ENCODE measurements at regions not wholly inside any gene's neighbourhood (a gene's known extent, or its start where the extent isn't known, plus 50 kb on each side); places are given as distances from the start of the nearest gene placed in this dataset.

GRCh38 chr6:44543664-44544063, 156.2 kb downstream of the CDC5L start:
- ChIA-PET POLR2A (interaction anchor here (0.5 kb wide), 1 partner anchor 22 kb away, joined by 4 read pairs; no protein-coding TSS in a partner anchor), CTCF (no interaction called here)

GRCh38 chr6:44545224-44545623, 157.7 kb downstream of the CDC5L start:
- no peaks in the 10 kb centered on the region for H3K4me1 ChIP-seq (ENCODE audit: insufficient read depth, low read length)
- H3K27ac ChIP-seq (ENCODE audit: low read depth, low read length): no peak overlapping the region
- no peak for DNase-seq
- ChIA-PET CTCF (no interaction called here), POLR2A (no interaction called here)
- Mint-ChIP-seq H3K4me3 (no peak overlapping the region), H3K4me1 (no peaks in the 10 kb centered on the region), H3K36me3 (no peaks in the 10 kb centered on the region), H3K27ac (no peak overlapping the region), H3K9me3 (no peaks in the 10 kb centered on the region), H3K27me3 (peaks cover 7 to 8% of the 10 kb centered on the region in 2 donors)
- no peak overlapping the region for H3K4me3 ChIP-seq (ENCODE audit: low read length)
- no peaks in the 10 kb centered on the region for H3K9me3 ChIP-seq (ENCODE audit: low read length)
- no peaks in the 10 kb centered on the region for H3K27me3 ChIP-seq (ENCODE audit: insufficient read depth, low read length, poor library complexity, severe bottlenecking)
- no peaks in the 10 kb centered on the region for H3K36me3 ChIP-seq (ENCODE audit: insufficient read depth, low read length)

More at GRCh38 chr6:44543664-44544063, 156.2 kb downstream of the CDC5L start:
- peaks cover 7 to 8% of the 10 kb centered on the region in 2 donors for H3K27me3 Mint-ChIP-seq
- DNase-seq: no peak
- Histone ChIP-seq H3K27ac (ENCODE audit: low read depth, low read length) (no peak overlapping the region), H3K9me3 (ENCODE audit: low read length) (no peaks in the 10 kb centered on the region), H3K4me1 (ENCODE audit: insufficient read depth, low read length) (no peaks in the 10 kb centered on the region), H3K27me3 (ENCODE audit: insufficient read depth, low read length, poor library complexity, severe bottlenecking) (no peaks in the 10 kb centered on the region), H3K36me3 (ENCODE audit: insufficient read depth, low read length) (no peaks in the 10 kb centered on the region), H3K4me3 (ENCODE audit: low read length) (no peak overlapping the region)
- H3K4me1 Mint-ChIP-seq: no peaks in the 10 kb centered on the region
- no peaks in the 10 kb centered on the region for H3K9me3 Mint-ChIP-seq
- no peak overlapping the region for H3K27ac Mint-ChIP-seq
- H3K4me3 Mint-ChIP-seq: no peak overlapping the region
- no peaks in the 10 kb centered on the region for H3K36me3 Mint-ChIP-seq

- Histone ChIP-seq H3K27me3 (ENCODE audit: insufficient read depth, low read length, poor library complexity, severe bottlenecking) (peaks cover 3% of the 10 kb centered on the region), H3K4me1 (ENCODE audit: insufficient read depth, low read length) (no peaks in the 10 kb centered on the region), H3K4me3 (ENCODE audit: low read length) (no peak overlapping the region), H3K27ac (ENCODE audit: low read depth, low read length) (no peak overlapping the region), H3K9me3 (ENCODE audit: low read length) (no peaks in the 10 kb centered on the region), H3K36me3 (ENCODE audit: insufficient read depth, low read length) (no peaks in the 10 kb centered on the region)
- Mint-ChIP-seq H3K27me3 (peaks cover 4 to 8% of the 10 kb centered on the region in 2 donors), H3K4me1 (no peaks in the 10 kb centered on the region), H3K9me3 (no peaks in the 10 kb centered on the region), H3K36me3 (no peaks in the 10 kb centered on the region), H3K27ac (no peak overlapping the region), H3K4me3 (no peak overlapping the region)
- DNase-seq: no peak
- ChIA-PET POLR2A (no interaction called here), CTCF (no interaction called here)
These were observed 160.8 kb downstream of the CDC5L start for GRCh38 chr6:44548319-44548718.

GRCh38 chr6:44549516-44549915, 162.0 kb downstream of the CDC5L start:
- H3K4me1 Mint-ChIP-seq: no peaks in the 10 kb centered on the region
- peaks cover 3% of the 10 kb centered on the region for H3K27me3 ChIP-seq (ENCODE audit: insufficient read depth, low read length, poor library complexity, severe bottlenecking)
- H3K36me3 ChIP-seq (ENCODE audit: insufficient read depth, low read length): no peaks in the 10 kb centered on the region
- H3K9me3 Mint-ChIP-seq: no peaks in the 10 kb centered on the region
- no peak overlapping the region for H3K4me3 ChIP-seq (ENCODE audit: low read length)
- H3K27me3 Mint-ChIP-seq: peaks cover 1 to 8% of the 10 kb centered on the region in 2 donors
- H3K4me3 Mint-ChIP-seq: no peak overlapping the region
- H3K27ac ChIP-seq (ENCODE audit: low read depth, low read length): no peak overlapping the region
- H3K4me1 ChIP-seq (ENCODE audit: insufficient read depth, low read length): no peaks in the 10 kb centered on the region
- no peak for DNase-seq
- H3K36me3 Mint-ChIP-seq: no peaks in the 10 kb centered on the region
- no peak overlapping the region for H3K27ac Mint-ChIP-seq
- ChIA-PET POLR2A (no interaction called here), CTCF (no interaction called here)
- no peaks in the 10 kb centered on the region for H3K9me3 ChIP-seq (ENCODE audit: low read length)

- Mint-ChIP-seq H3K4me3 (no peak overlapping the region), H3K27ac (no peak overlapping the region), H3K9me3 (no peaks in the 10 kb centered on the region), H3K36me3 (no peaks in the 10 kb centered on the region), H3K27me3 (peaks cover 5 to 28% of the 10 kb centered on the region in 2 donors), H3K4me1 (no peaks in the 10 kb centered on the region)
- no peak overlapping the region for H3K4me3 ChIP-seq (ENCODE audit: low read length)
- H3K27me3 ChIP-seq (ENCODE audit: insufficient read depth, low read length, poor library complexity, severe bottlenecking): peaks cover 3% of the 10 kb centered on the region
- no peak for DNase-seq
- H3K9me3 ChIP-seq (ENCODE audit: low read length): no peaks in the 10 kb centered on the region
- no peaks in the 10 kb centered on the region for H3K4me1 ChIP-seq (ENCODE audit: insufficient read depth, low read length)
- H3K36me3 ChIP-seq (ENCODE audit: insufficient read depth, low read length): no peaks in the 10 kb centered on the region
- ChIA-PET CTCF (no interaction called here), POLR2A (no interaction called here)
- no peak overlapping the region for H3K27ac ChIP-seq (ENCODE audit: low read depth, low read length)
These were observed 166.7 kb downstream of the CDC5L start for GRCh38 chr6:44554194-44554593.

- Histone ChIP-seq H3K4me1 (ENCODE audit: insufficient read depth, low read length) (no peaks in the 10 kb centered on the region), H3K9me3 (ENCODE audit: low read length) (no peaks in the 10 kb centered on the region), H3K36me3 (ENCODE audit: insufficient read depth, low read length) (no peaks in the 10 kb centered on the region), H3K27me3 (ENCODE audit: insufficient read depth, low read length, poor library complexity, severe bottlenecking) (peaks cover 3% of the 10 kb centered on the region), H3K27ac (ENCODE audit: low read depth, low read length) (no peak overlapping the region), H3K4me3 (ENCODE audit: low read length) (no peak overlapping the region)
- Mint-ChIP-seq H3K4me1 (no peaks in the 10 kb centered on the region), H3K27ac (no peak overlapping the region), H3K36me3 (no peaks in the 10 kb centered on the region), H3K27me3 (peaks cover 9 to 32% of the 10 kb centered on the region in 2 donors), H3K4me3 (no peak overlapping the region), H3K9me3 (no peaks in the 10 kb centered on the region)
- DNase-seq: no peak
- ChIA-PET CTCF (no interaction called here), POLR2A (no interaction called here)
These were observed 167.4 kb downstream of the CDC5L start for GRCh38 chr6:44554861-44555260.

GRCh38 chr6:44556046-44556445, 168.5 kb downstream of the CDC5L start:
- peaks cover 7% of the 10 kb centered on the region for H3K27me3 ChIP-seq (ENCODE audit: insufficient read depth, low read length, poor library complexity, severe bottlenecking)
- Mint-ChIP-seq H3K36me3 (no peaks in the 10 kb centered on the region), H3K4me3 (no peak overlapping the region), H3K9me3 (no peaks in the 10 kb centered on the region), H3K27me3 (peaks cover 14 to 43% of the 10 kb centered on the region in 2 donors), H3K27ac (no peak overlapping the region), H3K4me1 (peaks cover 0 to under 1% (median 0%) of the 10 kb centered on the region in 3 donors)
- POLR2A ChIA-PET: no interaction called here
- H3K4me3 ChIP-seq (ENCODE audit: low read length): no peak overlapping the region
- no peak overlapping the region for H3K27ac ChIP-seq (ENCODE audit: low read depth, low read length)
- H3K9me3 ChIP-seq (ENCODE audit: low read length): no peaks in the 10 kb centered on the region
- DNase-seq: no peak
- CTCF ChIA-PET: no interaction called here
- H3K4me1 ChIP-seq (ENCODE audit: insufficient read depth, low read length): no peaks in the 10 kb centered on the region
- H3K36me3 ChIP-seq (ENCODE audit: insufficient read depth, low read length): no peaks in the 10 kb centered on the region

GRCh38 chr6:44558024-44558831, 170.7 kb downstream of the CDC5L start:
- Mint-ChIP-seq H3K27me3 (peaks cover 26 to 58% of the 10 kb centered on the region in 2 donors), H3K27ac (no peak overlapping the region), H3K9me3 (no peaks in the 10 kb centered on the region), H3K4me1 (peaks cover 0 to 10% (median 6%) of the 10 kb centered on the region in 3 donors), H3K36me3 (no peaks in the 10 kb centered on the region), H3K4me3 (no peak overlapping the region)
- POLR2A ChIA-PET: no interaction called here
- CTCF ChIA-PET: no interaction called here
- H3K4me3 ChIP-seq (ENCODE audit: low read length): no peak overlapping the region
- no peaks in the 10 kb centered on the region for H3K4me1 ChIP-seq (ENCODE audit: insufficient read depth, low read length)
- no peak for DNase-seq
- H3K36me3 ChIP-seq (ENCODE audit: insufficient read depth, low read length): no peaks in the 10 kb centered on the region
- H3K9me3 ChIP-seq (ENCODE audit: low read length): no peaks in the 10 kb centered on the region
- peaks cover 7% of the 10 kb centered on the region for H3K27me3 ChIP-seq (ENCODE audit: insufficient read depth, low read length, poor library complexity, severe bottlenecking)
- H3K27ac ChIP-seq (ENCODE audit: low read depth, low read length): no peak overlapping the region
